RWPE1 (cell line): ENCODE measurements at regions not wholly inside any gene's neighbourhood (a gene's known extent, or its start where the extent isn't known, plus 50 kb on each side); places are given as distances from the start of the nearest gene placed in this dataset.
"Not testable (repeated sequence)": the region's sequence is repeated elsewhere in the genome, so short reads cannot be mapped to it uniquely, and the experiment has no call there.

Experiments used
- CTCF ChIA-PET: fragments of 350-600 bp; sonication (Branson Sonifier 250); formaldehyde crosslinking; extraction: SDS; loops from one replicate; lab custom pipeline; 2021; lab: Yijun Ruan, JAX
- POLR2A ChIA-PET: fragments of 400-600 bp; formaldehyde crosslinking; extraction: SDS; loops from one replicate; lab custom pipeline; 2020; ENCODE audit warnings: antibody characterized with exemption; ENCODE audit not compliant: low non-redundant PET; lab: Yijun Ruan, JAX
- DNase-seq: peaks from one replicate; pipeline ENCODE4 v3.0.0; 2012; ENCODE audit warnings: low spot score
- H3K27ac ChIP-seq: fragments of 450-650 bp; 2 replicates; pipeline ENCODE4 v1.5.1; 2017
- CTCF ChIP-seq: fragments of 450-650 bp; conservative IDR thresholded peaks from 2 replicates; pipeline ENCODE4 v1.5.1; 2017; ENCODE audit warnings: low read depth, mild to moderate bottlenecking

DNA sequence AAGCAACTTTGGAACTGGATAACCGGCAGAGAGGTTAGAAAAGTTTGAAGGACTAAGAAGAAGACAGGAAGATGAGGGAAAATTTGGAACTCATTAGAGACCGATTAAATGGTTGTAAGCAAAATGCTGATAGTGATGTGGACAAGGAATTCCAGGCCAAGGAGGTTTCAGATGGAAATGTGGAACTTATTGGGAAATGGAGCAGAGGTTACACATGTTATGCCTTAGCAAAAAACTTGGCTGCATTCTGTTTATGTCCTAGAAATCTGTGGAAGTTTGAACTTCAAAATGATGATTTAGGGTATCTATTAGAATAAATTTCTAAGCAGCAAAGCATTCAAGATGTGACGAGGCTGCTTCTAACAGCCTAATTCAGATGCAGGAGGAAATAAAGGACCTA is 675.1 kb upstream of the SYT4 start:
- TF ChIP-seq CTCF = no peak
- ChIA-PET CTCF (interaction anchor here (0.6 kb wide), 1 partner anchor 905 kb away, joined by 3 read pairs; no protein-coding TSS in a partner anchor), POLR2A (no interaction called here)
- H3K27ac ChIP-seq = no peak overlapping the region
- no peak for DNase-seq

DNA sequence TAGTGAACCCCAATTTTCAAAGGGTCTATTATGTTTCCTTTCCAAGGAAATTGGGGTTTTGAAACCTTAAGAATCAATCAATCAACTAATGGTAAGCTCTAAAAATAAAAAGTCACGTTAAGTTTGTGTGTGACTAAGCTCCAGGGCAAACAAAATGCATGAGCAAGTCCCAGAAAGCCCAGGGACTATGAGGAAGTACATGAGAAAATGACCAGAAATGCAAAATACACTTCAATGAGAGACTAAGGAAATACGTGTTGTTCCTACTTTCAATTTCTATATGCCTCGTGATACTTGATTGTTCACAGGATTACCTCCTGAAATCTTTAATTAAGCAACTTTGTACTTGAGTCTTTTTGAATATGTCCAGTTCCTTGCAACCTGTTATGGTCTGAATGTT is 684.4 kb upstream of the SYT4 start:
- no peak for DNase-seq
- H3K27ac ChIP-seq = no peak overlapping the region
- no peak for TF ChIP-seq CTCF
- CTCF ChIA-PET = no interaction called here
- POLR2A ChIA-PET = no interaction called here

DNA sequence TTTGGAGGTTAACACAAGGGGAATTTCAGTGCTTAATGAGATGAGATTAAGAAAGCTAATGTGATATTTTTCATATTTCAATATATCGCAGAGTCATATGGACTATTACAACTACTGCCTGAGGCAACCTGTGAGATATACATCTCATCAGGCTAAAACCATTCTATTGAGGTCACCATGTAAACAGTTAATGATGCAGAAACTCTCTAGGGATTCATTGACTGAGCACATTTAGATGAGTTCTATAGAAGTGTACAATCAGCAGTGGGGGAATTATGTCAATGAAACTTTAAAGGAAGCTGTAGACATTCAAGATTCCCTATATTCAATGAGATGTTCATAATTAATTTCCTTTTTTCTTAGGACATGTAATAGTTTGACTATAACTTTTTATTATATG is 687.4 kb upstream of the SYT4 start:
- CTCF ChIA-PET = no interaction called here
- POLR2A ChIA-PET = no interaction called here

DNA sequence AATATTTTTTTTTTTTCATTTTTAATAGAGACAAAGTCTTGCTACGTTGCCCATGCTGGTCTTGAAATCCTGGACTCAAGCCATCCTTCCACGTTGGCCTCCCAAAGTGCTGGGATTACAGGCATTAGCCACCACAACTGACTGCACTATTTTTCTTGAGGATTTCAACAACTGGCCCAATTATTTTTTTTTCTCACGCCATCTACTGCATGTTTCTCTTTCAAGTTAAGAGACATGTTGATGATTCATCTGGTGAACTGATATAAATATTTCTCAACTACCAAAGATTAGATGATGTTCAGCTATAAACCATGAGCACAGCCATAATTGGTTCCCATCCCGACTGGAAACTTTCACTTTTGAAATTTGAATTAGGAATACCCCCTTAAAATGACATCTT is 688.4 kb upstream of the SYT4 start:
- no peak for TF ChIP-seq CTCF
- ChIA-PET POLR2A (no interaction called here), CTCF (no interaction called here)
- no peak overlapping the region for H3K27ac ChIP-seq
- DNase-seq = no peak

More for the DNA sequence above, 687.4 kb upstream of the SYT4 start:
- no peak overlapping the region for H3K27ac ChIP-seq
- TF ChIP-seq CTCF = no peak
- DNase-seq = no peak

DNA sequence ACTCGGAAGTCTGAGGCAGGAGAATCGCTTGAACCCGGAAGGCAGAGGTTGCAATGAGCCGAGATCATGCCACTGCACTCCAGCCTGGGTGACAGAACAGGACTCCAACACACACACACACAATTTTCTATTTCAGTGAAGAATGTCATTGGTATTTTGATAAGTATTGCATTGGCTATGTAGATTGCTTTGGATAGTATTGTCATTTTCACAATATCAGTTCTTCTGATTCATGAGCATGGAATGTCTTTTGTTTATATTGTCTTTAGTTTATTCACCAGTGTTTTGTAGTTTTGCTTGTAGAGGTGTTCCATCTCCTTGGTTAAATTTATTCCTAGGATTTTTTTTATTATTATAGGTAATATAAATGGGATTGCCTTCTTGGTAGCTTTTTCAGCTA is 693.4 kb upstream of the SYT4 start:
- TF ChIP-seq CTCF = no peak
- no peak for DNase-seq
- H3K27ac ChIP-seq = no peak overlapping the region
- POLR2A ChIA-PET = no interaction called here
- CTCF ChIA-PET = no interaction called here

GRCh38 chr18:43978174-43978573 is 700.9 kb upstream of the SYT4 start:
- DNase-seq = no peak
- no peak overlapping the region for H3K27ac ChIP-seq
- ChIA-PET POLR2A (no interaction called here), CTCF (no interaction called here)
- no peak for TF ChIP-seq CTCF

- ChIA-PET CTCF (no interaction called here), POLR2A (no interaction called here)
- no peak for DNase-seq
- no peak overlapping the region for H3K27ac ChIP-seq
- no peak for TF ChIP-seq CTCF
Measured at GRCh38 chr18:43982582-43982981, 698.1 kb upstream of the SETBP1 start.

DNA sequence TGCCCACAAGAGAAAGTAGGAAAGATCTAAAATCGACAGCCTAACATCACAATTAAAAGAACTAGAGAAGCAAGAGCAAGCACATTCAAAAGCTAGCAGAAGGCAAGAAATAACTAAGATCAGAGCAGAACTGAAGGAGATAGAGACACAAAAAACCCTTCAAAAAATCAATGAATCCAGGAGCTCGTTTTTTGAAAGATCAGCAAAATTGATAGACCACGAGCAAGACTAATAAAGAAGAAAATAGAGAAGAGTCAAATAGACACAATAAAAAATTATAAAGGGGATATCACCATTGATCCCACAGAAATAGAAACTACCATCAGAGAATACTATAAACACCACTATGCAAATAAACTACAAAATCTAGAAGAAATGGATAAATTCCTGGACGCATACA is 693.6 kb upstream of the SETBP1 start:
- H3K27ac ChIP-seq, CTCF ChIA-PET, POLR2A ChIA-PET, DNase-seq: not testable (repeated sequence)
